ENCODE measurements at regions not wholly inside any gene's neighbourhood (a gene's known extent, or its start where the extent isn't known, plus 50 kb on each side); places are given as distances from the start of the nearest gene placed in this dataset.

GRCh38 chr13:83716121-83716520 lies 166.2 kb downstream of the SLITRK1 start:
- TF ChIP-seq, protein P1, sequence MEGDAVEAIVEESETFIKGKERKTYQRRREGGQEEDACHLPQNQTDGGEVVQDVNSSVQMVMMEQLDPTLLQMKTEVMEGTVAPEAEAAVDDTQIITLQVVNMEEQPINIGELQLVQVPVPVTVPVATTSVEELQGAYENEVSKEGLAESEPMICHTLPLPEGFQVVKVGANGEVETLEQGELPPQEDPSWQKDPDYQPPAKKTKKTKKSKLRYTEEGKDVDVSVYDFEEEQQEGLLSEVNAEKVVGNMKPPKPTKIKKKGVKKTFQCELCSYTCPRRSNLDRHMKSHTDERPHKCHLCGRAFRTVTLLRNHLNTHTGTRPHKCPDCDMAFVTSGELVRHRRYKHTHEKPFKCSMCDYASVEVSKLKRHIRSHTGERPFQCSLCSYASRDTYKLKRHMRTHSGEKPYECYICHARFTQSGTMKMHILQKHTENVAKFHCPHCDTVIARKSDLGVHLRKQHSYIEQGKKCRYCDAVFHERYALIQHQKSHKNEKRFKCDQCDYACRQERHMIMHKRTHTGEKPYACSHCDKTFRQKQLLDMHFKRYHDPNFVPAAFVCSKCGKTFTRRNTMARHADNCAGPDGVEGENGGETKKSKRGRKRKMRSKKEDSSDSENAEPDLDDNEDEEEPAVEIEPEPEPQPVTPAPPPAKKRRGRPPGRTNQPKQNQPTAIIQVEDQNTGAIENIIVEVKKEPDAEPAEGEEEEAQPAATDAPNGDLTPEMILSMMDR (IDR thresholded peaks at IDR 0.05): no peak
- TF ChIP-seq POLR2A (IDR thresholded peaks at IDR 0.05): no peak
- no peak for TF ChIP-seq POLR2AphosphoS5 (IDR thresholded peaks at IDR 0.05)
